Liver (tissue), 3 donors: ENCODE measurements at regions not wholly inside any gene's neighbourhood (a gene's known extent, or its start where the extent isn't known, plus 50 kb on each side); places are given as distances from the start of the nearest gene placed in this dataset.

Source experiments
- ATF3 ChIP-seq: IDR thresholded peaks from 2 replicates; pipeline ENCODE4 v1.6.1; 2016; ENCODE audit warnings: antibody characterized with exemption
- EGR1 ChIP-seq, 2 donors: IDR thresholded peaks; 2 replicates each; pipeline ENCODE4 v1.6.1; 2016 to 2018; ENCODE audit warnings: antibody characterized with exemption in 2 of 2, low read depth in 2 of 2
- TF ChIP-seq, protein P1 (sequence below): fragments of 150-350 bp; IDR thresholded peaks from 2 replicates; pipeline ENCODE4 v1.5.1; 2017; ENCODE audit warnings: improper control_type of control experiment, low read depth, low read length; ENCODE audit not compliant: missing input control
- donor health status: healthy.
- donor health status: healthy.

DNA sequence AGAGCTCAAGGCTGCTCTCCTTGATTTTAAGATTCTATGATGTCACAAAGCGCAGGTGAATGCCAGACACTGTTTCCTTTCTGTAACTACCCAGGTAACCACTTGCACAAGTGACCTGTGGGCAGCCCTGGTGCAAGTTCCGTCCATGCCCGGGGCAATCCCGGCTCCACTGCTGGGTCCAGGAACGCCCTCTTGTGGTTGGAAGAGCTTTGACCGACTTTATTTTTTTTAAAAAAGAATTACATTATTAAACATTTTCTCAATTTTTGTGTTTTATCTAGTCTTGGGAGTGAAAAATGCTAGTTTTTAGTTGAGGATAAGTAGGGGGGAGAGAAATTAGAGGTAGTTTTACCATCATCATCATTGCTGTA lies 695.2 kb downstream of the QKI start:
- TF ChIP-seq, protein P1, sequence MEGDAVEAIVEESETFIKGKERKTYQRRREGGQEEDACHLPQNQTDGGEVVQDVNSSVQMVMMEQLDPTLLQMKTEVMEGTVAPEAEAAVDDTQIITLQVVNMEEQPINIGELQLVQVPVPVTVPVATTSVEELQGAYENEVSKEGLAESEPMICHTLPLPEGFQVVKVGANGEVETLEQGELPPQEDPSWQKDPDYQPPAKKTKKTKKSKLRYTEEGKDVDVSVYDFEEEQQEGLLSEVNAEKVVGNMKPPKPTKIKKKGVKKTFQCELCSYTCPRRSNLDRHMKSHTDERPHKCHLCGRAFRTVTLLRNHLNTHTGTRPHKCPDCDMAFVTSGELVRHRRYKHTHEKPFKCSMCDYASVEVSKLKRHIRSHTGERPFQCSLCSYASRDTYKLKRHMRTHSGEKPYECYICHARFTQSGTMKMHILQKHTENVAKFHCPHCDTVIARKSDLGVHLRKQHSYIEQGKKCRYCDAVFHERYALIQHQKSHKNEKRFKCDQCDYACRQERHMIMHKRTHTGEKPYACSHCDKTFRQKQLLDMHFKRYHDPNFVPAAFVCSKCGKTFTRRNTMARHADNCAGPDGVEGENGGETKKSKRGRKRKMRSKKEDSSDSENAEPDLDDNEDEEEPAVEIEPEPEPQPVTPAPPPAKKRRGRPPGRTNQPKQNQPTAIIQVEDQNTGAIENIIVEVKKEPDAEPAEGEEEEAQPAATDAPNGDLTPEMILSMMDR = peak; percentile 59
- no peak for TF ChIP-seq ATF3
- TF ChIP-seq EGR1 (IDR thresholded peaks at IDR 0.05; ENCODE audit: low read depth in 2 of 2) = no peak
